Brain microvascular endothelial cell (primary cell): ENCODE measurements at regions not wholly inside any gene's neighbourhood (a gene's known extent, or its start where the extent isn't known, plus 50 kb on each side); places are given as distances from the start of the nearest gene placed in this dataset.

ENCODE experiments used
- DNase-seq: peaks from one replicate; pipeline ENCODE4 v3.0.0-alpha.2; 2020
- H3K27ac ChIP-seq: fragments of 250-450 bp; sonication (Bioruptor Pico); 2 replicates; pipeline ENCODE4 v1.5.1; 2020; ENCODE audit warnings: mild to moderate bottlenecking, moderate library complexity
- H3K27me3 ChIP-seq: fragments of 250-450 bp; sonication (Bioruptor Pico); replicated peaks from 2 replicates; pipeline ENCODE4 v1.5.1; 2020; ENCODE audit warnings: mild to moderate bottlenecking
- H3K36me3 ChIP-seq: fragments of 250-450 bp; sonication (Bioruptor Pico); replicated peaks from 2 replicates; pipeline ENCODE4 v1.5.1; 2020; ENCODE audit warnings: mild to moderate bottlenecking
- H3K4me3 ChIP-seq: 2 replicates; pipeline ENCODE4 v1.5.1; 2011; ENCODE audit warnings: low read depth, mild to moderate bottlenecking, control low read depth, low read length, moderate library complexity
- CTCF ChIP-seq: IDR thresholded peaks from 2 replicates; pipeline ENCODE4 v1.5.1; 2011; ENCODE audit warnings: low read depth, mild to moderate bottlenecking, moderate library complexity, low read length, control low read depth, inconsistent platforms; ENCODE audit errors: missing control alignments
- in situ Hi-C: cut with HindIII; loops from 2 replicates; pipeline ENCODE4 v1.10.0; 2017; ENCODE audit warnings: low sequenced_read_pairs, low pct_ligation_motif_present

GRCh38 chr2:122851972-122852531, 1096.6 kb downstream of the TSN start:
- in situ Hi-C loops = no loop called here
- no peak for DNase-seq
- TF ChIP-seq CTCF = no peak

GRCh38 chr2:122856696-122857095, 1101.2 kb downstream of the TSN start:
- Histone ChIP-seq H3K36me3 (no peaks in the 10 kb centered on the region), H3K27ac (no peak overlapping the region), H3K27me3 (no peaks in the 10 kb centered on the region), H3K4me3 (no peak overlapping the region)
- in situ Hi-C loops = no loop called here
- no peak for DNase-seq
- TF ChIP-seq CTCF = no peak

More at GRCh38 chr2:122851972-122852531, 1096.6 kb downstream of the TSN start:
- no peak overlapping the region for H3K27ac ChIP-seq
- H3K36me3 ChIP-seq = no peaks in the 10 kb centered on the region
- H3K27me3 ChIP-seq = no peaks in the 10 kb centered on the region
- H3K4me3 ChIP-seq = no peak overlapping the region

GRCh38 chr2:122858075-122858702, 1102.7 kb downstream of the TSN start:
- Histone ChIP-seq H3K36me3 (no peaks in the 10 kb centered on the region), H3K4me3 (no peak overlapping the region), H3K27me3 (no peaks in the 10 kb centered on the region), H3K27ac (no peak overlapping the region)
- DNase-seq = no peak
- TF ChIP-seq CTCF = no peak
- in situ Hi-C loops = no loop called here

GRCh38 chr2:122858813-122859212, 1103.4 kb downstream of the TSN start:
- Histone ChIP-seq H3K4me3 (no peak overlapping the region), H3K27me3 (no peaks in the 10 kb centered on the region), H3K36me3 (no peaks in the 10 kb centered on the region), H3K27ac (no peak overlapping the region)
- in situ Hi-C loops = no loop called here
- TF ChIP-seq CTCF = no peak
- no peak for DNase-seq

- no peak for DNase-seq
- no peak for TF ChIP-seq CTCF
- no peak overlapping the region for H3K27ac ChIP-seq
- H3K4me3 ChIP-seq = no peak overlapping the region
- no peaks in the 10 kb centered on the region for H3K36me3 ChIP-seq
- no peaks in the 10 kb centered on the region for H3K27me3 ChIP-seq
- in situ Hi-C loops = no loop called here
Observed at GRCh38 chr2:122859260-122859659, 1103.8 kb downstream of the TSN start.

- Histone ChIP-seq H3K4me3 (no peak overlapping the region), H3K27ac (no peak overlapping the region), H3K36me3 (no peaks in the 10 kb centered on the region), H3K27me3 (no peaks in the 10 kb centered on the region)
- DNase-seq = no peak
- in situ Hi-C loops = no loop called here
- TF ChIP-seq CTCF = no peak
Observed at GRCh38 chr2:122863532-122863931, 1108.1 kb downstream of the TSN start.
